Endothelial cell (in vitro differentiated cells): ENCODE measurements at regions not wholly inside any gene's neighbourhood (a gene's known extent, or its start where the extent isn't known, plus 50 kb on each side); places are given as distances from the start of the nearest gene placed in this dataset.

ENCODE experiments used
- DNase-seq: peaks from one replicate; pipeline ENCODE4 v3.0.0; 2021; ENCODE audit warnings: low spot score
- H3K27ac Mint-ChIP-seq: one replicate; pipeline ENCODE4 v1.8.0; 2021; ENCODE audit warnings: mixed read lengths, inconsistent platforms; ENCODE audit not compliant: unreplicated experiment
- H3K27me3 Mint-ChIP-seq: one replicate; pipeline ENCODE4 v1.8.0; 2021; ENCODE audit warnings: mild to moderate bottlenecking, moderate library complexity, mixed read lengths, inconsistent platforms; ENCODE audit not compliant: unreplicated experiment
- H3K36me3 Mint-ChIP-seq: one replicate; pipeline ENCODE4 v1.8.0; 2021; ENCODE audit warnings: mild to moderate bottlenecking, low read depth, mixed read lengths, inconsistent platforms; ENCODE audit not compliant: unreplicated experiment
- H3K4me1 Mint-ChIP-seq: one replicate; pipeline ENCODE4 v1.8.0; 2021; ENCODE audit warnings: mild to moderate bottlenecking, mixed read lengths, inconsistent platforms; ENCODE audit not compliant: unreplicated experiment
- H3K4me3 Mint-ChIP-seq: one replicate; pipeline ENCODE4 v1.8.0; 2021; ENCODE audit warnings: mild to moderate bottlenecking, mixed read lengths, inconsistent platforms; ENCODE audit not compliant: unreplicated experiment
- H3K9me3 Mint-ChIP-seq: one replicate; pipeline ENCODE4 v1.8.0; 2021; ENCODE audit warnings: mixed read lengths, inconsistent platforms; ENCODE audit not compliant: unreplicated experiment
- CTCF ChIP-seq: fragments of 200-600 bp; sonication (generic); IDR thresholded peaks from one replicate; pipeline ENCODE4 v1.5.0; 2021; ENCODE audit warnings: antibody characterized with exemption; ENCODE audit not compliant: unreplicated experiment

DNA sequence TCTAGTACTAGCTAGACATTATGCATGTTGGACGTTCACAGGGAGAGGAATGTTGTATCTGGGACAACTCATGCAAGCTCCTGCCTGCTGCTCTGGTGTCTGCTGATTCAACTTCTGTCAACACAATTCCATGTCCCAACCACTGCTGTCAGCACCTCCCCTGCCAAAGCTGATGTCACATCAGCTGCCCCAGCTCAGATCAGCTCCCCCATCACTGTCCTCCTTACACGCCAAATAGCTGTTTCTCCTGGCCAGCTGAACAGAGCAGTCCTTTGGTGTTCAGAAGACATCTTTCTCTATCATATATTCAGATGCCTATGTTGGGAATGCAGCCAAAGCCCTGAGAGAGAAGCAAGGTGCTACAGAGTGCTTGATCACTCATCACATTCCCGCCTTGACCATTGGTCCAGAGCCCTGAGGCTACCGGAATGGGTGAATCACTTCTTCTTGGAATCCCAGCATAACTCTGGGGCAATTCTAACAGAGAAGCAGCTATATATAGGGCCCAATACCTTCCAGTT, 223.3 kb downstream of the SEC61B start:
- Mint-ChIP-seq H3K27me3 (no peaks in the 10 kb centered on the region), H3K9me3 (no peaks in the 10 kb centered on the region), H3K4me1 (no peaks in the 10 kb centered on the region), H3K4me3 (no peak overlapping the region), H3K36me3 (no peaks in the 10 kb centered on the region), H3K27ac (no peak overlapping the region)
- no peak for TF ChIP-seq CTCF
- no peak for DNase-seq

DNA sequence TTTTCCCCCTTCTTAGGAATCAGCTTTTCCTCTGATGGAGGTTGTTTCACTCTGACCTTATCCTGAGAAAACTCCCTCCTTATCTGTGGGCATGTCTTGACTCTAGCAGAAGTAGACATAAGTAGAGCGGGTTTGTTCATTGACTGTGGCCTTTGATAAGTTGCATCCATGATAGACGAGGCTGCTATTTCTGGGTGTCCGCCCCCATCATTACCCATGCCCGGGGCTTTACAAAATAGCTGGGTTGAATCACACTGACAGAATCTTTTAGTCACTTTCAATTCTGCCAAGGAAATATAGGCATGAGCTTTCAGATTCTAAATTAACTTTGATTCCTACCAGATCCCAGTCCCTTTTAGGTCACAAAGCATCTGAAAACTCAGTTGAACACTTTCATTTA, 223.8 kb downstream of the SEC61B start:
- no peak for TF ChIP-seq CTCF
- H3K4me3 Mint-ChIP-seq = no peak overlapping the region
- H3K27me3 Mint-ChIP-seq = no peaks in the 10 kb centered on the region
- H3K4me1 Mint-ChIP-seq = no peaks in the 10 kb centered on the region
- no peak for DNase-seq
- H3K9me3 Mint-ChIP-seq = no peaks in the 10 kb centered on the region
- no peaks in the 10 kb centered on the region for H3K36me3 Mint-ChIP-seq
- H3K27ac Mint-ChIP-seq = no peak overlapping the region

- no peak overlapping the region for H3K4me3 Mint-ChIP-seq
- H3K27ac Mint-ChIP-seq = no peak overlapping the region
- no peaks in the 10 kb centered on the region for H3K27me3 Mint-ChIP-seq
- no peak for DNase-seq
- no peaks in the 10 kb centered on the region for H3K36me3 Mint-ChIP-seq
- no peaks in the 10 kb centered on the region for H3K4me1 Mint-ChIP-seq
- no peak for TF ChIP-seq CTCF
- no peaks in the 10 kb centered on the region for H3K9me3 Mint-ChIP-seq
Observed at GRCh38 chr9:99447951-99448350, 225.9 kb downstream of the SEC61B start.

DNA sequence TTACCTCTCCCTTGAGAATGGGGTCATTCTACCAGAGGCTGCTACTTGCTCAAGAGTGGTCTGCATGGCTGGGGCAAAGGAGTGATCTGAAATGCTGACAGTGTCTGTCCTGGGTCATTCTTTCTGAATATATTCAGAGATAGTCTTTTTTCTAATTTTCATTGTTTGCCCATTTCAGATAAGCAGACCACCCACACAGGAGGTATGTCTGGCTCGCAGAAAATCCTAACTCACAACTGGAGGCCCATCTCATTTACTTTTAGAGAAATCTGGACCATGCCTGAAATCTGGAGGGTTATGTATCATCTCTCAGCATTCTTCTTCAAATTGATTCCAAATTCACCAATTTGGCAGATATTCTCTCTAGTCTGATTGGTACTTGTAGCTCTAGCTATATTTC, 227.6 kb downstream of the SEC61B start:
- Mint-ChIP-seq H3K4me3 (no peak overlapping the region), H3K36me3 (no peaks in the 10 kb centered on the region), H3K4me1 (no peaks in the 10 kb centered on the region), H3K9me3 (no peaks in the 10 kb centered on the region), H3K27ac (no peak overlapping the region), H3K27me3 (no peaks in the 10 kb centered on the region)
- no peak for DNase-seq
- no peak for TF ChIP-seq CTCF

DNA sequence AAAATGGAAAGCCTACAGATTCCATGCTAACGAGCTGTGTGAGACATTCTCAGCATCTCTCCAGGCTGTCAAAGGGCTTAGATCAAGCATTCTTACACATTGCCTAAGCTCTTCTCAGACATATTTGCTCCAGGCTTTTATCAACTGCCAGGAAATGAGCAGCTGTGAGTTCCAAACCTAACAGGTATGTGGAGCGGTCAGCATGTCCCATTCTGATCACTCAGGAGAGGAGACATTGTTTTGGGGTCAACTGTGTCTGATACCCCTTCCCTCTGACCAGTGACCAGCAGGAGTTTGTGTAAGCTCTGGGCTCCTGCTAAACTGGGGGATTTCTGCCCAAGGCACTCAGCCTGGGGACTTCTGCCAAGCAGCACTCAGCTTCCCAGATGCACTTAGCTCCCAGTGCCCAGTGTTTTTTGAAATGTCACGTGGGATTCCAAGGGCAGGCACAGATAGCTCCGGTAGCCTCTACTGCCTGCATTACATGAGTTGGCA, 229.1 kb downstream of the SEC61B start:
- no peak overlapping the region for H3K27ac Mint-ChIP-seq
- no peaks in the 10 kb centered on the region for H3K4me1 Mint-ChIP-seq
- no peaks in the 10 kb centered on the region for H3K9me3 Mint-ChIP-seq
- TF ChIP-seq CTCF = no peak
- no peaks in the 10 kb centered on the region for H3K27me3 Mint-ChIP-seq
- DNase-seq = no peak
- no peaks in the 10 kb centered on the region for H3K36me3 Mint-ChIP-seq
- no peak overlapping the region for H3K4me3 Mint-ChIP-seq
